ENCODE measurements at regions not wholly inside any gene's neighbourhood (a gene's known extent, or its start where the extent isn't known, plus 50 kb on each side); places are given as distances from the start of the nearest gene placed in this dataset.

DNA sequence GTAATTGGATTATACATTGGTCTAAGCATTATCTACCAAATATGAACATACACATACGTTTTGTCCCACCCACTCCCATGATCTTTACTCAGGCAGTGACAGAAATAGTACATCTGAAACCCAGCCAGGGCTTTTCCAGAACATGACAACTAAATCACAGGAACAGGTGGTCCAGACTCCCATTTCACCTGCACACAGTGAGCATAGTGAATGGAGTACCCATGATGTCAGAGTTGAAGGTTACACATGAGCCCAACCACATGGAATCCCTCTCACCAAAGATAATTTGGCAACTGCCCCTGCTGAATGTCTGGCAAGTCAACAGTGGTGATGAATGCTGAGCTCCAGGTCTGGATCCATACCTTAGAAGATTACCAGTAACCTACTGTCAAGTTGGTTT, 411.9 kb upstream of the LUZP2 start:
- intact Hi-C loops (cut with micrococcal nuclease; ENCODE audit: unreplicated experiment) = no loop called here
- TF ChIP-seq, protein P1, sequence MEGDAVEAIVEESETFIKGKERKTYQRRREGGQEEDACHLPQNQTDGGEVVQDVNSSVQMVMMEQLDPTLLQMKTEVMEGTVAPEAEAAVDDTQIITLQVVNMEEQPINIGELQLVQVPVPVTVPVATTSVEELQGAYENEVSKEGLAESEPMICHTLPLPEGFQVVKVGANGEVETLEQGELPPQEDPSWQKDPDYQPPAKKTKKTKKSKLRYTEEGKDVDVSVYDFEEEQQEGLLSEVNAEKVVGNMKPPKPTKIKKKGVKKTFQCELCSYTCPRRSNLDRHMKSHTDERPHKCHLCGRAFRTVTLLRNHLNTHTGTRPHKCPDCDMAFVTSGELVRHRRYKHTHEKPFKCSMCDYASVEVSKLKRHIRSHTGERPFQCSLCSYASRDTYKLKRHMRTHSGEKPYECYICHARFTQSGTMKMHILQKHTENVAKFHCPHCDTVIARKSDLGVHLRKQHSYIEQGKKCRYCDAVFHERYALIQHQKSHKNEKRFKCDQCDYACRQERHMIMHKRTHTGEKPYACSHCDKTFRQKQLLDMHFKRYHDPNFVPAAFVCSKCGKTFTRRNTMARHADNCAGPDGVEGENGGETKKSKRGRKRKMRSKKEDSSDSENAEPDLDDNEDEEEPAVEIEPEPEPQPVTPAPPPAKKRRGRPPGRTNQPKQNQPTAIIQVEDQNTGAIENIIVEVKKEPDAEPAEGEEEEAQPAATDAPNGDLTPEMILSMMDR (conservative IDR thresholded peaks at IDR 0.05; ENCODE audit: low read depth, low read length) = no peak
- TF ChIP-seq EZH2 (IDR thresholded peaks at IDR 0.05; ENCODE audit: borderline replicate concordance, low read depth, low read length, poor library complexity, severe bottlenecking) = no peak

DNA sequence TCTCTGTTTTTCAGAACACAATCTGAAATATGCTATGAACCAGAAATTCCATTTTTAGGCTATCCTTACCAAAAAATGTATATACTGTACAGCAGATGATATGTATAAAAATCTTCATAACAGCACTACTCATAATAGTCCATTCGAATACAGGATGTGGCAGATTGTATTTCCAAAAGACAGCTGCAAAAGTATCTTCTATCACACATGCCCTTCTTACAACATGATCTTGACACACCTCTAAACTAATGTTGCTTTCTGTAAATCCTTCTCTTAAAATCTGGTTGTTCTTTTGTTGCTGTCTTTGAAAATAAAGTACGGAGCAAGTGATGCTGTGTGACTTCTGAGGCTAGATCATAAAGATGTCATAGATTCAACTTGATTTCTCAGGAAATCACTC, 409.9 kb upstream of the LUZP2 start:
- no peaks in the 10 kb centered on the region for H3K27me3 ChIP-seq (replicated peaks; ENCODE audit: insufficient read depth, low read depth, low read length, poor library complexity)
- ChIA-PET CTCF (no interaction called here), POLR2A (ENCODE audit: low non-redundant PET) (no interaction called here)
- no TSS peak for BruUV-seq (replicated peaks)
- no peak for DNase-seq (ENCODE audit: low spot score)
- intact Hi-C loops (cut with micrococcal nuclease; ENCODE audit: unreplicated experiment) = no loop called here
- H3K4me1 ChIP-seq (ENCODE audit: insufficient read depth, low read length, poor library complexity, severe bottlenecking) = no peaks in the 10 kb centered on the region
- no peak overlapping the region for H3K27ac ChIP-seq (ENCODE audit: low read depth, low read length, poor library complexity, severe bottlenecking)
- H3K36me3 ChIP-seq (ENCODE audit: insufficient read depth, low read length, poor library complexity, severe bottlenecking) = no peaks in the 10 kb centered on the region
- H3K9me3 ChIP-seq (ENCODE audit: low read depth, low read length, poor library complexity, severe bottlenecking) = no peaks in the 10 kb centered on the region
- H3K4me3 ChIP-seq (ENCODE audit: low read depth, low read length, poor library complexity, severe bottlenecking) = no peak overlapping the region
- no peak for TF ChIP-seq EZH2 (IDR thresholded peaks at IDR 0.05; ENCODE audit: borderline replicate concordance, low read depth, low read length, poor library complexity, severe bottlenecking)
- TF ChIP-seq, protein P1 (conservative IDR thresholded peaks at IDR 0.05; ENCODE audit: low read depth, low read length) = no peak

More for the DNA sequence above, 411.9 kb upstream of the LUZP2 start:
- ChIA-PET POLR2A (ENCODE audit: low non-redundant PET) (no interaction called here), CTCF (no interaction called here)
- H3K4me3 ChIP-seq (ENCODE audit: low read depth, low read length, poor library complexity, severe bottlenecking) = no peak overlapping the region
- DNase-seq (ENCODE audit: low spot score) = no peak
- H3K27me3 ChIP-seq (replicated peaks; ENCODE audit: insufficient read depth, low read depth, low read length, poor library complexity) = no peaks in the 10 kb centered on the region
- no peak overlapping the region for H3K27ac ChIP-seq (ENCODE audit: low read depth, low read length, poor library complexity, severe bottlenecking)
- H3K4me1 ChIP-seq (ENCODE audit: insufficient read depth, low read length, poor library complexity, severe bottlenecking) = no peaks in the 10 kb centered on the region
- H3K36me3 ChIP-seq (ENCODE audit: insufficient read depth, low read length, poor library complexity, severe bottlenecking) = no peaks in the 10 kb centered on the region
- BruUV-seq (replicated peaks) = no TSS peak
- no peaks in the 10 kb centered on the region for H3K9me3 ChIP-seq (ENCODE audit: low read depth, low read length, poor library complexity, severe bottlenecking)

DNA sequence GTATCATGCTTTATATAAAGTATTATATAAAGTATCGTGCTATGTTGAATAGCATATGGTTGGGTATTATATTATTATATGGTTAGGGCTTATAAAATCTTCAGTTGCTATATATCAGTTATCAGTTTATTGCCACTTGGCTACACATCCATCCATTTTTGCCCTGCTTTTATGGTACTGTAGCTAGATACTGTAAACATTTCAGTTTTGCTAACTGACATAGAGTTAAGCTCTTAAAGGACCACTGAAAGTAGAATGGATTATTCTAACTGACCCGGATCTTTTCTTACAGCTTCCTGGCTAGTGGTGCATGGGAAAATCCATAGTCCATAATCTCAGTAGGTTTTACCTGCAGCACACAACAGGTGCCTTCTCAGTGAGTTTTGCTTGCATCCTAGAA, 405.3 kb upstream of the LUZP2 start:
- Histone ChIP-seq H3K9me3 (ENCODE audit: low read depth, low read length, poor library complexity, severe bottlenecking) (no peaks in the 10 kb centered on the region), H3K36me3 (ENCODE audit: insufficient read depth, low read length, poor library complexity, severe bottlenecking) (no peaks in the 10 kb centered on the region), H3K4me1 (ENCODE audit: insufficient read depth, low read length, poor library complexity, severe bottlenecking) (no peaks in the 10 kb centered on the region), H3K4me3 (ENCODE audit: low read depth, low read length, poor library complexity, severe bottlenecking) (no peak overlapping the region), H3K27me3 (replicated peaks; ENCODE audit: insufficient read depth, low read depth, low read length, poor library complexity) (no peaks in the 10 kb centered on the region), H3K27ac (ENCODE audit: low read depth, low read length, poor library complexity, severe bottlenecking) (no peak overlapping the region)
- intact Hi-C loops (cut with micrococcal nuclease; ENCODE audit: unreplicated experiment) = no loop called here
- CTCF ChIA-PET = no interaction called here
- no peak for DNase-seq (ENCODE audit: low spot score)
- POLR2A ChIA-PET (ENCODE audit: low non-redundant PET) = no interaction called here
- TF ChIP-seq EZH2 (IDR thresholded peaks at IDR 0.05; ENCODE audit: borderline replicate concordance, low read depth, low read length, poor library complexity, severe bottlenecking) = no peak
- TF ChIP-seq, protein P1 (conservative IDR thresholded peaks at IDR 0.05; ENCODE audit: low read depth, low read length) = no peak
- BruUV-seq (replicated peaks) = no TSS peak
